Colonic mucosa (tissue), 4 donors: ENCODE measurements at regions not wholly inside any gene's neighbourhood (a gene's known extent, or its start where the extent isn't known, plus 50 kb on each side); places are given as distances from the start of the nearest gene placed in this dataset.
"Not testable (repeated sequence)": the region's sequence is repeated elsewhere in the genome, so short reads cannot be mapped to it uniquely, and the experiment has no call there.

Experiments
- DNase-seq: peaks from one replicate; pipeline ENCODE4 v3.0.0-alpha.2; 2020
- H3K27ac ChIP-seq: fragments of 200-600 bp; one replicate; pipeline ENCODE4 v1.8.0; 2021
- H3K27me3 ChIP-seq: fragments of 200-600 bp; one replicate; pipeline ENCODE4 v1.8.0; 2021
- H3K36me3 ChIP-seq: fragments of 200-600 bp; one replicate; pipeline ENCODE4 v1.8.0; 2021
- H3K4me1 ChIP-seq: fragments of 200-600 bp; one replicate; pipeline ENCODE4 v1.8.0; 2021; ENCODE audit warnings: mild to moderate bottlenecking
- H3K4me3 ChIP-seq: fragments of 200-600 bp; one replicate; pipeline ENCODE4 v1.8.0; 2021
- H3K9ac ChIP-seq, 2 donors: one replicate each; pipeline ENCODE4 v1.7.0; 2013; ENCODE audit warnings: control low read depth in 2 of 2, low read depth in 2 of 2, low read length in 2 of 2
- H3K9me3 ChIP-seq: fragments of 200-600 bp; one replicate; pipeline ENCODE4 v1.8.0; 2021
- intact Hi-C: fragments of 100-400 bp; cut with DNase I; formaldehyde crosslinking; loops from one replicate; pipeline ENCODE4 v1.14.1; 2022
- TF ChIP-seq, protein P1 (sequence below): fragments of 200-600 bp; IDR thresholded peaks from one replicate; pipeline ENCODE4 v1.8.0; 2022; ENCODE audit warnings: antibody characterized with exemption, mild to moderate bottlenecking
- donor health status: healthy.
- donor health status: DM: no; HTN: no; CAD: no.
- donor health status: DM: no; HTN: no; CAD: no.

- Histone ChIP-seq H3K4me1 (no peaks in the 10 kb centered on the region), H3K9ac (no peak overlapping the region), H3K27ac (no peak overlapping the region), H3K36me3 (no peaks in the 10 kb centered on the region), H3K9me3 (no peaks in the 10 kb centered on the region), H3K4me3 (no peak overlapping the region), H3K27me3 (no peaks in the 10 kb centered on the region)
- intact Hi-C loops = no loop called here
- TF ChIP-seq, protein P1, sequence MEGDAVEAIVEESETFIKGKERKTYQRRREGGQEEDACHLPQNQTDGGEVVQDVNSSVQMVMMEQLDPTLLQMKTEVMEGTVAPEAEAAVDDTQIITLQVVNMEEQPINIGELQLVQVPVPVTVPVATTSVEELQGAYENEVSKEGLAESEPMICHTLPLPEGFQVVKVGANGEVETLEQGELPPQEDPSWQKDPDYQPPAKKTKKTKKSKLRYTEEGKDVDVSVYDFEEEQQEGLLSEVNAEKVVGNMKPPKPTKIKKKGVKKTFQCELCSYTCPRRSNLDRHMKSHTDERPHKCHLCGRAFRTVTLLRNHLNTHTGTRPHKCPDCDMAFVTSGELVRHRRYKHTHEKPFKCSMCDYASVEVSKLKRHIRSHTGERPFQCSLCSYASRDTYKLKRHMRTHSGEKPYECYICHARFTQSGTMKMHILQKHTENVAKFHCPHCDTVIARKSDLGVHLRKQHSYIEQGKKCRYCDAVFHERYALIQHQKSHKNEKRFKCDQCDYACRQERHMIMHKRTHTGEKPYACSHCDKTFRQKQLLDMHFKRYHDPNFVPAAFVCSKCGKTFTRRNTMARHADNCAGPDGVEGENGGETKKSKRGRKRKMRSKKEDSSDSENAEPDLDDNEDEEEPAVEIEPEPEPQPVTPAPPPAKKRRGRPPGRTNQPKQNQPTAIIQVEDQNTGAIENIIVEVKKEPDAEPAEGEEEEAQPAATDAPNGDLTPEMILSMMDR = no peak
- DNase-seq = no peak
Measured at GRCh38 chr16:88170528-88170991, 212.2 kb upstream of the ZNF469 start.

DNA sequence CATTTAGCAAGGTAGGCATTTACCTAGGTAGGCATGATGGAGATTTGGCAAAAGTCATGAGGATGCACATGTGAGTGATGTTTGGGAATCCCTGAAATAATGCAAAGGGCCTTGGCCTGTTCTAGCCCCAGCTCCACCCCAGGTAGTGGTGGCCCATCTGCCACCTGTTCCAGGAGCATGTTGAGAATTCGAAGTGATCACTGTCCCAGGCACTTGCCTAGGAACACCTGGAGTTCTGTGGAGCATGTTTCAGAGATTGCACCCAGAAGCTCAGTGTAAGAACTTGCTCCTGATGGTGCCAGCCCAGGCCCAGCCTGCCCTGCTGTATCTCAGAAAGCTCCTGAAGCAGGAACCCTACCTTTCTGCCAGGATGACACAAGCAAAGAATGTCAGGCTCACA, 211.6 kb upstream of the ZNF469 start:
- H3K36me3 ChIP-seq, intact Hi-C loops, H3K4me3 ChIP-seq, DNase-seq, H3K4me1 ChIP-seq, H3K27ac ChIP-seq, H3K9me3 ChIP-seq, H3K9ac ChIP-seq, H3K27me3 ChIP-seq: not testable (repeated sequence)

DNA sequence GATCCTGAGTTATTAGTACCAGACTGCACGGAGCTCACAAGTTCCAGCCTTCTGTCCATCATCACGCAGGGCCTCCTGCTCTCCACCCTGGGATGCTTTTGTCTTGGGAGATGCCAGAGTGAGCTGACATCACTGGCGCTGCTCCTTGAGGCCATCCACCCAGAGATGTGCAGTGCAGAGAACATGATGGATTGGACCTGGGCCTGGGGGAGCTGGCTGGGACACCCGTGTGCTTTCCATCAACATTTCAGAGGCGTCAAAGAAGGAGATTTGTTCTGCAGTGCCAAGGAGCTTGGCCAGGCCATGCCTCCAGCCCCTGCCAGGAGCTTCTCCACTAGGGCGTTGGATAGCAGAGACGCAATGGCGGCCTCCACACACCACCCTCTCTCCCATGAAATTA, 206.6 kb upstream of the ZNF469 start:
- H3K4me3 ChIP-seq, H3K9ac ChIP-seq, H3K4me1 ChIP-seq, H3K9me3 ChIP-seq, intact Hi-C loops, H3K27ac ChIP-seq, H3K36me3 ChIP-seq, H3K27me3 ChIP-seq, DNase-seq: not testable (repeated sequence)

- intact Hi-C loops = not testable (repeated sequence)
Measured at GRCh38 chr16:88176591-88177180, 206.1 kb upstream of the ZNF469 start.

GRCh38 chr16:88178251-88178650, 204.5 kb upstream of the ZNF469 start:
- H3K9ac ChIP-seq, H3K4me1 ChIP-seq, H3K4me3 ChIP-seq, H3K36me3 ChIP-seq, H3K27me3 ChIP-seq, H3K9me3 ChIP-seq, intact Hi-C loops, H3K27ac ChIP-seq: not testable (repeated sequence)
- DNase-seq = peak; percentile 4

More at GRCh38 chr16:88176591-88177180, 206.1 kb upstream of the ZNF469 start:
- not testable (repeated sequence) for H3K27me3 ChIP-seq, H3K36me3 ChIP-seq, H3K9me3 ChIP-seq, H3K4me3 ChIP-seq, H3K4me1 ChIP-seq, H3K27ac ChIP-seq, H3K9ac ChIP-seq
- DNase-seq = peak; percentile 2

GRCh38 chr16:88178896-88179295, 203.9 kb upstream of the ZNF469 start:
- H3K4me1 ChIP-seq, H3K27me3 ChIP-seq, H3K9me3 ChIP-seq, H3K9ac ChIP-seq, intact Hi-C loops, H3K27ac ChIP-seq, H3K36me3 ChIP-seq, H3K4me3 ChIP-seq: not testable (repeated sequence)
- peak; percentile 7 for DNase-seq

DNA sequence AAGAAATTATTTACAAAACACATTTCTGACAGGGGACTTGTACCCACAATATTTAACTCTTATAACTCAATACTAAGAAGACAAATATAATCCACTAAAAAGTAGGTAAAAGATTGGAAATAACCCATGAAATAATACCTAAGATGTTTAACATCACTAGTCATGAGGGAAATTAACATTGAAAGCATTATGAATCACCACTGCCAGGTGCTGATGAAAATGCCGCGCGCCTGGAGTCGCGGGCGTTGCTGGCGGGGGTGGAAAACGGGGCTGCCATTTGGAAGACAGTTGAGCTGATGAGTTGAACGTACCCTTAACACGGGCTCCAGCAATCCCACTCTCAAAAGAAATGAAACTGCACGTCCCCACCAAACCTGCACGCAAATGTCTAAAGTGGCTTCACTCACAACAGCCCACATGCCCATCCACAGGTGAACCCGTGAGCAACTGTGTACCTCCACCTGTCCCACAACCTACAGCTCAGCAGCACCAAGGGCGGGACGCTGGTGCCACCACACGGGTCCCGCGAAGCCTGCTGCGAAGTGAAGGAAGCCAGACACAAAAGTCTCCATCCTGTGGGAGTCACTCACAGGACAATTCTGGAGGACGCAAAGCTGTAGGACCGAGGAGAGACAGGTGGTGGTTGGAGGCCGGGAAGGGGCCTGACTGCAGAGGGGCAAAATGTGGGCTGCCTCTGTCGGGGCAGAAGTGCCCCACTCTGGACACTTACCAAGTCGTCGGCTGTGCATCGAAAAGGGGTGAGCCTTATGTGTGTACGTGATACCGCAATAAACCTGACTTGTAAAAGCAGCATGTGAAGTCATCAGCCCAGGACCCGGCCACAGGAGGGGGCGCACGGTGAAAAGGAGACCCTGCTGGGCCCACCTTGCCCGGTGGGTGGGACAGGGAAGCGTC, 199.5 kb upstream of the ZNF469 start:
- H3K4me1 ChIP-seq, H3K27me3 ChIP-seq, H3K9ac ChIP-seq, intact Hi-C loops, H3K9me3 ChIP-seq, H3K36me3 ChIP-seq, H3K27ac ChIP-seq, H3K4me3 ChIP-seq: not testable (repeated sequence)
- peak; percentile 9 for DNase-seq

- H3K27me3 ChIP-seq, intact Hi-C loops: not testable (repeated sequence)
- peak; percentile 5 for DNase-seq
Measured at GRCh38 chr16:88184053-88184452, 198.7 kb upstream of the ZNF469 start.

DNA sequence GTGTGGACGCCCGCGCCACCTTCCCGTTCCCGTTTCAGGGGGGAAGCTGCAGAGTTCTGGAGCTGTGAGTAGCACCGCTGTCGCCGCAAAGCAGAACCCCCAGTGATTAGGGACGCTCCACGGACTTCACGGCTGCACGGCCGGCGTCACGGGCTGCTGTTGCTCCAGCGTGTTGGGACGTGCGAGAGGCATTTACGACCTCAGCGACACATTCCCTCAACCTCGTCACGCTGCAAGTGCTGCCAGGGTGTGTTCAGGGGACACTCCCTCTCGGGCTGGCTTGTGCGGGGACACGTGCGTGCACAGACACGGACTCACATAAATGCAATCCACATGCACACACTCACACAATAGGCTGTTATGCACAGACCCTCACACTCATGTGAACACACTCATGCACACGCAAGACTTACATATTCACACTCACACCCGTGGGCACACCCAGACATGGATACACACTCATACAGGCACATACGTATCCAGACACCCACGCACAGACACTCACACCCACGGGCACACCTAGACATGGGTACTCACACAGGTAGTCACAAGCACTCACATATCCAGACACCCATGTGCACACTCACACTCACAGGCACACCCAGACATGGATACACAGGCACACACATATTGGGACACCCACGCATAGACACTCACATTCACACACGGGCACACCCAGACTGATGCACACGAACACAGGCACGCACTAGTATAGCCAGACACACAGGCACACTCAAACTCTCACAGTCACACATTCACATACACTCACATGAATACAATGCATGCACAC, 198.0 kb upstream of the ZNF469 start:
- H3K4me1 ChIP-seq, H3K9ac ChIP-seq: not testable (repeated sequence)
- DNase-seq = peak; percentile 4

More at GRCh38 chr16:88184053-88184452, 198.7 kb upstream of the ZNF469 start:
- H3K4me3 ChIP-seq, H3K9me3 ChIP-seq, H3K9ac ChIP-seq, H3K36me3 ChIP-seq, H3K27ac ChIP-seq, H3K4me1 ChIP-seq: not testable (repeated sequence)

DNA sequence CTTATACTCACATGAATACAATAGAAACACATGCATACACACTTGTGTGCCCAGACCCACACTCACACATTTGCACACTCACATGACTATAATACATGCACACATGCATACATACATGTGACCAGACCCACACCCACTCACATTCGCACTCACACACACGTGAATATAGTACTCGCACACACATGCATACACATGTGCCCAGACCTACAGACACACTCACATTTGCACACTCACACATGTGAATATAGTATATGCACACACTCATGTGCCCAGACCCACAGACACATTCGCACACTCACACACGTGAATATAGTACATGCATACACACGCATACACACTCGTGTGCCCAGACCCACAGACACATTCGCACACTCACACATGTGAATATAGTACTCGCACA, 197.4 kb upstream of the ZNF469 start:
- H3K4me3 ChIP-seq, H3K36me3 ChIP-seq, H3K9me3 ChIP-seq, H3K9ac ChIP-seq, H3K4me1 ChIP-seq, H3K27ac ChIP-seq, H3K27me3 ChIP-seq, intact Hi-C loops: not testable (repeated sequence)
- peak; percentile 6 for DNase-seq

More for the DNA sequence above, 198.0 kb upstream of the ZNF469 start:
- H3K4me3 ChIP-seq, H3K27me3 ChIP-seq, H3K9me3 ChIP-seq, H3K36me3 ChIP-seq, H3K27ac ChIP-seq, intact Hi-C loops: not testable (repeated sequence)

- not testable (repeated sequence) for H3K27ac ChIP-seq
Measured at GRCh38 chr16:88185976-88186888, 196.5 kb upstream of the ZNF469 start.

More at GRCh38 chr16:88185976-88186888, 196.5 kb upstream of the ZNF469 start:
- H3K36me3 ChIP-seq, H3K4me1 ChIP-seq, H3K9me3 ChIP-seq, H3K9ac ChIP-seq, H3K27me3 ChIP-seq, intact Hi-C loops, H3K4me3 ChIP-seq: not testable (repeated sequence)
- DNase-seq = peak; percentile 13
